Non-pigmented ciliary epithelial cell (primary cell): ENCODE measurements at regions not wholly inside any gene's neighbourhood (a gene's known extent, or its start where the extent isn't known, plus 50 kb on each side); places are given as distances from the start of the nearest gene placed in this dataset.
"Not testable (repeated sequence)": the region's sequence is repeated elsewhere in the genome, so short reads cannot be mapped to it uniquely, and the experiment has no call there.

ENCODE experiments used
- DNase-seq: peaks from one replicate; pipeline ENCODE4 v3.0.0-alpha.2; 2010; ENCODE audit warnings: low read depth

- no peak for DNase-seq
These were observed 96.0 kb upstream of the CCDC80 start for GRCh38 chr3:112736805-112737566.

- DNase-seq: no peak
These were observed 95.4 kb upstream of the CCDC80 start for GRCh38 chr3:112736386-112736785.

- DNase-seq: no peak
These were observed 95.0 kb upstream of the CCDC80 start for GRCh38 chr3:112735926-112736325.

GRCh38 chr3:112734736-112735350 is 93.9 kb upstream of the CCDC80 start:
- no peak for DNase-seq

DNA sequence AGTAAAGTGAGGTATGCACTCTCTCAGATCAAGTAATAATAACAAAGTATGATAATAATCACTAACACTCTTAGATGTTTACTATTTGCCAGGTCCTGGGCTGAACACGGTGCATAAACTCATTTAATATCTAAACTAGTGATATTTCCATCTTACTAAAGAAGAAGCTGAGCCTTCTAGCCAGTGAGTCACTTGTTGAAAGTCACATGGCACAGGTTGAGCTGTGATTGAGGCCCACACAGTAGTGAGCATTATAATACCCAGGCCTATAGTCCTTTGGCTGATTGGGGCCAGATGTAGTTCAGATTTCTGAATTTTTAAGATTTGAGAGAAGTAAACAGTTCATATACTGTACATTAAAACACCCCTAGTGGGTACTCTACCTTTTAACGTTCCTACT is 93.2 kb upstream of the CCDC80 start:
- DNase-seq: no peak

DNA sequence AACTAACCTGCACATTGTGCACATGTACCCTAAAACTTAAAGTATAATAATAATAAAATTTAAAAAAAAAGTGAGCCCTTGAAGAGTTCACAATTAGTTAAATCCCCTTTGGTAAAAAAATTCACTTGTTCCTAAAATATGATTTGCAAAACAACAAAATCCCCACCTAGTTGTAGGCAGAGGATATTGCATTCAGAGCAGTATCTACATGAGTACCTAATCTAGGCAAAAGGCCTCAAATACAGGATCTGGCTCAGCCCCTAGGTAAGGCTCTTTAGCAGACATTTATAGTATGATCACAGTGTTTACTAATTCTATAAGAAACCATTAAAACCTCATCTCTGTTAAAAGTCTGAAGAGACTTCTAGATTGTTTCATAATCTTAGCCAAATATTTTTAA is 89.3 kb upstream of the CCDC80 start:
- no peak for DNase-seq

- no peak for DNase-seq
These were observed 80.3 kb upstream of the CCDC80 start for GRCh38 chr3:112721231-112721630.

DNA sequence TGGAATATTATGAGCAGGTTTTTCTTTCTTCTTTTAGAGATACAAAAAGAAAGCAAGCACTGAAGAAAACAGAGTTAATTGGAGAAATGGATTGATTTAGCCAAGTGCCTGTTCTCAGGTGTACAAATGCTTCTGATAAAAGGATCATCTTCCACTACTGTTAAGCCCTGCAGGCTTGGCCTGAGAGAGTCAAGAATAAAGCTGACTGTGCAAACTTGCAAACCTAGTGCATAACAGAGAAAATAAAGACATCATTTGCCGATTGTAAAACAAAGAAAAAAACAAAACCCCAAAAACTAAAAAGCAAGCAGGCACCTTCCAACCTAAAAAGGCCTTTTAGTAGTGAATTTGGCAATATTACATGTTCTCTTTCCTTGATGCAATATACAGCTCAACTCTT is 78.0 kb upstream of the CCDC80 start:
- no peak for DNase-seq

DNA sequence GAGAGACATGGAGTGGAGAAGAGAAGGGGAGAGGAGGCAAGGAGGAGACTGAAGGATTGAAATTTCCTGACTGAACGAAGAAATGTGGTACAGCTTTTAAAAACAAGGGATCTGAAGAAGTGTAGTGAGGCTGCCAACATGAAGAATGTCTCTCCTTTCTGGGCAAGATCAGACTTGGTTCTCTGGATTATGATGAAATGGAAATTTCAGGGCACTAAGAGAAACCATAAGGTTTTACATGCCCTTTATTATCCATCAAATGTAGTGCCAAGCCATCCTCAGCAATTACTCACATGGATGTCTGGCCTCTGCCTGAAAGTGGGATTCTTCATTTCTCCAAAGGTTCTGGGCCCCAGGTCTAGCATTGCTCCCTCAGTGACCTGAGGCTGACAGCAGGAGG is 77.6 kb upstream of the CCDC80 start:
- DNase-seq: no peak

DNA sequence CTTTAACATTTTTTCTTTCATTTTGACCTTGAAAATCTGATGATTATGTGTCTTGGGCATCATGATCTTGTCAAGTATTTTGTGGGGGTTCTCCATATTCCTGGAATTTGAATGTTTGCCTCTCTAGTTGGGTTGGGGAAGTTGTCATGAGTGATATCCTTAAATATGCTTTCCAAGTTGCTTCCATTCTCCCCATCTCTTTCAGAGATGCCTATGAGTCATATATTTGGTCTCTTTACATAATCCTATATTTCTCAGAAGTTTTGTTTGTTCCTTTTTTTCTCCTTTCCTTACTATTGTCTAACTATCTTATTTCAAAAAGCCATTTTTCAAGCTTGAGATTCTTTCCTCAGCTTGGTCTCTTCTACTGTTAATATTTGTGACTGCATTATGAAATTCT is 69.0 kb upstream of the CCDC80 start:
- DNase-seq: no peak

DNA sequence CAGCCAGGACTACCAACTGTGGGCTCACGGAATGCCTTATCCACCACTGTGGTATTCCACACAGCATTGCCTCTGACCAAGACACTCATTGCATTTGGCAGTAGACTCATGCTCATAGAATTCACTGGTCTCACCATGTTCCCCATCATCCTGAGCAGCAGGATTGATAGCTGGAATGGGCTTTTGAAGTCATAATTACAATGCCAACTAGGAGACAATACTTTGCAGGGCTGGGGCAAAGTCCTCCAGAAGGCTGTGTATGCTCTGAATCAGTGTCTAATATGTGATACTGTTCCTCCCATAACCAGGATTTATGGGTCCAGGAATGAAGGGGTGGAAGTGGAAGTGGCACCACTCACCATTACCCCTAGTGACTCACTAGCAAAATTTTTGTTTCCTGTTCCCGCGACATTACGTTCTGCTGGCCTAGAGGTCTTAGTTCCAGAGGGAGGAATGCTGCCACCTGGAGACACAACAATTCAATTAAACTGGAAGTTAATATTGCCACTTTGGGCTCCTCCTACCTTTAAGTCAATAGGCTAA is 58.6 kb upstream of the CCDC80 start:
- peak; percentile 61 for DNase-seq

DNA sequence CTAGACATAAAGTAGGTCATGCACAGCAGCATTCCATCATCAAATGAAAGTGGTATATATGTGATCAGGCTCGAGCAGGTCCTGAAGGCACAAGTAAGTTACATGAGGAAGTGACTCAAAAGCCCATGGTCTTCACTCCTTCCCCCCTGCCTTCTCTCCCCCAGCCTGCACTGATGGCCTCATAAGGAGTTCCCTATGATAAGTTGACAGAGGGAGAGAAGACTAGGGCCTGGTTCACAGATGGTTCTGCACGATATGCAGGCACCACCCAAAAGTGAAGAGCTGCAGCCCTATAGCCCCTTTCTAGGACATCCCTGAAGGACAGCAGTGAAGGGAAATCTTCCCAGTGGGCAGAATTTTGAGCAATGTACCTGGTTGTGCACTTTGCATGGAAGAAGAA is 57.5 kb upstream of the CCDC80 start:
- not testable (repeated sequence) for DNase-seq

DNA sequence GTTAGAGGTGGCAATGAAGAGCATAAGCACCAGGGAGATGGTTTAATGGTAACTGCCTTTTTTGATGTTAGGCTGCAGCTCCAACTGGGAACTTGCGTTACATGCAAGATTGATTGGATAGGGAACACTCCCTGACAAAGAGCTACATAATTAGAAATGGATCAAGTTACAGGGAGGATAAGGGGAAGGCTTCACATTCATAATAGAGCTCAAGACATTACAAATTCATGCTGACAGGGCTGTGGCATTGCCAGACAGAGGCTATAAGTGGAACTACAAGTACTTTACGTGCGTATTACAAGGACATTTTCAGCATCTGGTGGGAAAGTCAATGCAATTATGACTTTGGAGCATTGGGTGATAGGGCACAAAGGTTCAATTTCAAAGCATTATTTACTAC is 55.3 kb upstream of the CCDC80 start:
- not testable (repeated sequence) for DNase-seq

GRCh38 chr3:112695377-112696108 is 54.6 kb upstream of the CCDC80 start:
- DNase-seq: not testable (repeated sequence)

DNA sequence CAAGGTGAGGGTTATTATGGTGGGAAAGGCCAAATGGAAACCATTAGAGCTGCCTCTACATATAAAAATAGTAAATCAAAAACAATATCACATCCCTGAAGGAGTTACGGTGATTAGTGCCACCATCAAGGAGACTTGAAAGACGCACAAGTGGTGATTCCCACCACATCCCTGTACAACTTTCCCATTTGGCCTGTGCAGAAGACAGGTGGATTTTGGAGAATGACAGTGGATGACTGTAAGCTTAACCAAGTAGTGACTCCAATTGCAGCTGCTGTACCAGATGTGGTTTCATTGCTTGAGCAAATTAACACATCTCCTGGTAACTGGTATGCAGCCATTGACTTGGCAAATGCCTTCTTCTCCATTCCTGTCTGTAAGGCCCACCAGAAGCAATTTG is 54.0 kb upstream of the CCDC80 start:
- DNase-seq: not testable (repeated sequence)

DNA sequence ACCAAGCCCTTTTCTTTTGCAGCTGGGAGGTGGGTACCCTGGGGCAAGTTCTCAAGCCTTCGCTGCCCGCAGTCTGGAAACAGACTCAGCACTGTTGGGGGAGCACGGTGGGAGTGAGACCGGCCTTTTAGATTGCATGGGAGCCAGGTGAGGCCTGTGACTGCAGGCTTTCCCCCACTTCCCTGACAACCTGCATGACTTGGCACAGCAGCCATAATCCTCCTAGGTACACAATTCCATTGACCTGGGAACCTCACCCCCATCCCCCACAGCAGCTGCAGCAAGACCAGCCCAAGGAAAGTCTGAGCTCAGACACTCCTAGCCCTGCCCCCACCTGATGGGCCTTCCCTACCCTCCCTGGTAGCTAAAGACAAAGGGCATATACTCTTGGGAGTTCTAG is 52.2 kb upstream of the CCDC80 start:
- no peak for DNase-seq
